OCI-LY3 (cell line): ENCODE measurements at regions not wholly inside any gene's neighbourhood (a gene's known extent, or its start where the extent isn't known, plus 50 kb on each side); places are given as distances from the start of the nearest gene placed in this dataset.

Experiments used
- H2AFZ ChIP-seq: fragments of 200-600, 300-600 bp; shearing (Covaris generic); 2 replicates; pipeline ENCODE4 v1.6.0; 2014; ENCODE audit warnings: antibody characterized with exemption, low read depth, low read length
- H3K27ac ChIP-seq: fragments of 200-600, 300-600 bp; sonication (generic); 2 replicates; pipeline ENCODE4 v1.5.1; 2014; ENCODE audit warnings: mild to moderate bottlenecking, low read length, moderate library complexity, mixed read lengths
- H3K27me3 ChIP-seq: fragments of 200-600, 300-600 bp; sonication (generic); 2 replicates; pipeline ENCODE4 v1.6.1; 2014; ENCODE audit warnings: low read depth, low read length, mixed read lengths
- H3K36me3 ChIP-seq: fragments of 200-600, 300-600 bp; sonication (generic); replicated peaks from 2 replicates; pipeline ENCODE3; 2014; ENCODE audit warnings: low read depth, low read length, mixed read lengths
- H3K4me1 ChIP-seq: fragments of 300-600, 200-600 bp; sonication (generic); 2 replicates; pipeline ENCODE4 v1.6.1; 2014; ENCODE audit warnings: low read length, mixed read lengths
- H3K4me2 ChIP-seq: fragments of 200-600, 300-600 bp; sonication (generic); 2 replicates; pipeline ENCODE4 v1.6.1; 2014; ENCODE audit warnings: low read length, mixed read lengths
- H3K4me3 ChIP-seq: fragments of 300-600, 200-600 bp; sonication (generic); 2 replicates; pipeline ENCODE4 v1.5.1; 2014; ENCODE audit warnings: antibody characterized with exemption, mild to moderate bottlenecking, low read length, moderate library complexity
- H3K79me2 ChIP-seq: fragments of 300-600, 200-600 bp; shearing (Covaris generic); 2 replicates; pipeline ENCODE4 v1.6.1; 2014; ENCODE audit warnings: mild to moderate bottlenecking, low read length, mixed read lengths
- H3K9ac ChIP-seq: fragments of 300-600, 200-600 bp; shearing (Covaris generic); 2 replicates; pipeline ENCODE4 v1.6.0; 2014; ENCODE audit warnings: mild to moderate bottlenecking, low read length, moderate library complexity
- H3K9me3 ChIP-seq: fragments of 200-600, 300-600 bp; shearing (Covaris generic); 2 replicates; pipeline ENCODE4 v1.6.1; 2014; ENCODE audit warnings: low read length, mixed read lengths; ENCODE audit not compliant: insufficient read depth
- H4K20me1 ChIP-seq: fragments of 200-600, 300-600 bp; sonication (generic); 2 replicates; pipeline ENCODE4 v1.6.1; 2016; ENCODE audit warnings: low read length, mixed read lengths; ENCODE audit not compliant: insufficient read depth
- EZH2phosphoT487 ChIP-seq: fragments of 200-600 bp; shearing (Covaris generic); IDR thresholded peaks from 2 replicates; pipeline ENCODE4 v1.6.1; 2018; ENCODE audit warnings: antibody characterized with exemption, mixed run types, low read depth
- TF ChIP-seq, protein P1 (sequence below): fragments of 200-600, 300-600 bp; sonication (generic); IDR thresholded peaks from 2 replicates; pipeline ENCODE4 v1.5.1; 2014; ENCODE audit warnings: antibody characterized with exemption, low read length, low read depth

DNA sequence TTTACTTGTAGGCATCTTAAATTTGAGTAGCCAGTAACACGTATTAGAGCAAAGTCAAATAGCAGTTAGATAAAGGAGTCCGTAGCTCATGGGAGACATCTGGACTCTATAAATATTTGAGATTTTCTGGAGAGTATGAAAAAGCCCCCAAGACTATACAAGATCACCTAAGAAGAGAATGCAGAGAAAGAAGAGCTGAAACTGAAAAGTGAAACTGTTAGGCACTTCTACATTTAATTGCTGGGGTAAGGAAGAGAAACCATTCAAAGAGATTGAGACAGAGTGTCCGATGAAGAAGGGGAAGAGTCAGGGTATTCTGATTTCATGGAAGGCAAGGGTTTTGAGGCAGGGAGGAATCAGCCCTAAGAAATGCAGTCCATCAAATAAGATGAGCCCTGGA lies 2372.1 kb downstream of the MAT2B start:
- Histone ChIP-seq H2AFZ (no peak overlapping the region), H3K9me3 (no peaks in the 10 kb centered on the region), H3K4me2 (no peak overlapping the region), H3K9ac (no peak overlapping the region), H3K4me3 (no peak overlapping the region), H3K27ac (no peak overlapping the region), H3K4me1 (no peaks in the 10 kb centered on the region), H3K79me2 (no peaks in the 10 kb centered on the region), H3K27me3 (no peaks in the 10 kb centered on the region), H3K36me3 (no peaks in the 10 kb centered on the region), H4K20me1 (no peaks in the 10 kb centered on the region)
- TF ChIP-seq, protein P1, sequence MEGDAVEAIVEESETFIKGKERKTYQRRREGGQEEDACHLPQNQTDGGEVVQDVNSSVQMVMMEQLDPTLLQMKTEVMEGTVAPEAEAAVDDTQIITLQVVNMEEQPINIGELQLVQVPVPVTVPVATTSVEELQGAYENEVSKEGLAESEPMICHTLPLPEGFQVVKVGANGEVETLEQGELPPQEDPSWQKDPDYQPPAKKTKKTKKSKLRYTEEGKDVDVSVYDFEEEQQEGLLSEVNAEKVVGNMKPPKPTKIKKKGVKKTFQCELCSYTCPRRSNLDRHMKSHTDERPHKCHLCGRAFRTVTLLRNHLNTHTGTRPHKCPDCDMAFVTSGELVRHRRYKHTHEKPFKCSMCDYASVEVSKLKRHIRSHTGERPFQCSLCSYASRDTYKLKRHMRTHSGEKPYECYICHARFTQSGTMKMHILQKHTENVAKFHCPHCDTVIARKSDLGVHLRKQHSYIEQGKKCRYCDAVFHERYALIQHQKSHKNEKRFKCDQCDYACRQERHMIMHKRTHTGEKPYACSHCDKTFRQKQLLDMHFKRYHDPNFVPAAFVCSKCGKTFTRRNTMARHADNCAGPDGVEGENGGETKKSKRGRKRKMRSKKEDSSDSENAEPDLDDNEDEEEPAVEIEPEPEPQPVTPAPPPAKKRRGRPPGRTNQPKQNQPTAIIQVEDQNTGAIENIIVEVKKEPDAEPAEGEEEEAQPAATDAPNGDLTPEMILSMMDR, result no peak
- no peak for TF ChIP-seq EZH2phosphoT487

DNA sequence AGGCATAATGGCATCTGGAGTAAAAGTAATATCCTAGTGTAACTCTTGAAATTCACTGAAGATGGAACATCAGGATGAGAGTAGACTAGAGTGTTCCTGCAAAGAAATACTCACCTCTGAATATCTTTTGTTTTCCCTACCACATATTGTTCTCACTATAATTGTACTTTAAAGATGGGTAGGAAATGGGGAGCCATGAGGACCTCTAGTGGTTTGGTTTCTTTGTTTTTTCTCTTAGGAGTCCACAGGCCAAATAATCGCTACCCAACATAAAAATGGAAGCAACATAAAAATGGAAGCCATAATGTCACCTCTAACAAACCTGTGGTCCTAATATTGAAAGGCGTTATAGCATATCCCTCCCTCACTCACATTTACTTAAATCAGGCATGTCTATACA lies 2375.8 kb downstream of the MAT2B start:
- Histone ChIP-seq H2AFZ (no peak overlapping the region), H3K4me1 (no peaks in the 10 kb centered on the region), H3K9me3 (no peaks in the 10 kb centered on the region), H3K79me2 (no peaks in the 10 kb centered on the region), H3K4me2 (no peak overlapping the region), H3K27ac (no peak overlapping the region), H4K20me1 (no peaks in the 10 kb centered on the region), H3K4me3 (no peak overlapping the region), H3K9ac (no peak overlapping the region), H3K27me3 (no peaks in the 10 kb centered on the region), H3K36me3 (no peaks in the 10 kb centered on the region)
- TF ChIP-seq EZH2phosphoT487, result no peak
- TF ChIP-seq, protein P1, result peak; percentile 16; the same call in 1 of the 2 replicates

DNA sequence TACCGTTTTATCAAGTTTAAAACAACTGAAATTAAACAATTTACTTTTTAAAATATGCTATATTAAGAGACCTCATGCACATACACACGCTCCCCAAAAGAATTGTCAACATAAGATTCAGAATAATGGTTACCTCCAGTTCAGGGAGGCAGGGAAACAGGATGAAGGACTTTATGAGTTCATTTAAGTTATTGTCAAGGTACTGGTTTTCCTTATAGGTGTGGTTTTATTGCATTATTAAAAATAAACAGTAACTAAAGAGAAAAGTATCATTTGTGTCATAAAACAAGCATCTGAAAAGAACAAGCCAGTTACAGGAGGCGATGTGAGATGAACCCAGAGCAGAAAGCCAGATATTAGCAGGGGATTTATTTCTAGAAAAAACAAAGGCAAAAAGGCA lies 2376.7 kb downstream of the MAT2B start:
- Histone ChIP-seq H4K20me1 (no peaks in the 10 kb centered on the region), H3K9ac (no peak overlapping the region), H3K4me1 (no peaks in the 10 kb centered on the region), H3K9me3 (no peaks in the 10 kb centered on the region), H3K36me3 (no peaks in the 10 kb centered on the region), H3K4me2 (no peak overlapping the region), H3K27ac (no peak overlapping the region), H3K4me3 (no peak overlapping the region), H2AFZ (no peak overlapping the region), H3K27me3 (no peaks in the 10 kb centered on the region), H3K79me2 (no peaks in the 10 kb centered on the region)
- no peak for TF ChIP-seq EZH2phosphoT487
- TF ChIP-seq, protein P1, result no peak

DNA sequence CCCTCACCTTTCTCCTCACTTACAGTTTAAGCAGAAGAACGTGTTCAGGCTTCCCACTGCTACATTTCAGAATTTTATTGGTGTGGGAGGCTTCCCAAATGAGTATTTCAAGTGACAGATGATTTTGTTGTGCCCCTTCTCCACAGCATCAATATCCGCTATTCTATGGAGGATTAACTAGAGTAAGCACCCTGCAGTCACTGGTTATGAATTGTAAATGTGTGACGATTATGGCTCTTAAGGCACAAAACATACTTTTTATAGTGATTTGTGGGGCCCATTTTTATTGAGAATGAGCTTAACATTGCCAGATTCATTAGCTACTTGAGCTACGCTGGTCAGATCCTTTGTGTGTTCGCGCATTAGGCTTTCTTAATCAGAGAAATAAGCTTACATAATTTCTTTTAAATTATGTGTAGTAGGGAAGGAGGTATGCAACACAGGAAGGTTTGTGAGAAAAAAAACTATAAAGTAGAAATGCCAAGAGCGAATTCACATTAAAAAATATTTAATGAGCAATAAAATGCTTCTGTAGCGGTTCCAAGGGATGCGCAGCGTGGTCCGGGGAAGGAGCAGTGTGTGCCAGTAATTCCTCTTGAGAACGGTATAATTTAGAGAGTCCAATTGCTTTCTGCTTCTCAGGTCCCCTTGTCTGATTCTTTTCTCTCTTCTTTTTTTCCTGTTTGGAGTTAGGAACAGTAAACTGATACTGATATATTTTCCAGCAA lies 2380.4 kb downstream of the MAT2B start:
- TF ChIP-seq EZH2phosphoT487, result no peak
- TF ChIP-seq, protein P1, result no peak
- H3K9ac ChIP-seq, result no peak overlapping the region
- no peaks in the 10 kb centered on the region for H3K36me3 ChIP-seq
- no peaks in the 10 kb centered on the region for H4K20me1 ChIP-seq
- no peak overlapping the region for H3K27ac ChIP-seq
- no peaks in the 10 kb centered on the region for H3K27me3 ChIP-seq
- H3K4me3 ChIP-seq, result no peak overlapping the region
- H2AFZ ChIP-seq, result no peak overlapping the region
- H3K4me1 ChIP-seq, result no peaks in the 10 kb centered on the region
- no peak overlapping the region for H3K4me2 ChIP-seq
- no peaks in the 10 kb centered on the region for H3K79me2 ChIP-seq
- H3K9me3 ChIP-seq, result no peaks in the 10 kb centered on the region
